Neural cell (in vitro differentiated cells): ENCODE measurements at regions not wholly inside any gene's neighbourhood (a gene's known extent, or its start where the extent isn't known, plus 50 kb on each side); places are given as distances from the start of the nearest gene placed in this dataset.

Experiments used
- H2AFZ ChIP-seq: fragments of 200-600, 300-800 bp; sonication (generic), shearing (Covaris generic); 2 replicates; pipeline ENCODE4 v1.6.0; 2014; ENCODE audit warnings: low read depth, mild to moderate bottlenecking, antibody characterized with exemption, low read length, moderate library complexity
- H3F3A ChIP-seq: fragments of 200-600 bp; shearing (Covaris generic); 2 replicates; pipeline ENCODE4 v1.6.1; 2016; ENCODE audit warnings: mild to moderate bottlenecking, moderate library complexity, mixed read lengths, antibody characterized with exemption, low read length; ENCODE audit not compliant: insufficient read depth, poor library complexity, severe bottlenecking
- H3K27ac ChIP-seq: fragments of 200-600, 300-800 bp; sonication (generic), shearing (Covaris generic); 2 replicates; pipeline ENCODE4 v1.5.1; 2014; ENCODE audit warnings: mild to moderate bottlenecking, low read length, moderate library complexity
- H3K27me3 ChIP-seq: fragments of 300-800, 200-600 bp; sonication (generic), shearing (Covaris generic); 2 replicates; pipeline ENCODE4 v1.6.0; 2014; ENCODE audit warnings: mild to moderate bottlenecking, low read depth, low read length, moderate library complexity; ENCODE audit not compliant: insufficient read depth
- H3K36me3 ChIP-seq: fragments of 300-800, 200-600 bp; sonication (generic), shearing (Covaris generic); 2 replicates; pipeline ENCODE4 v1.5.1; 2014; ENCODE audit warnings: mild to moderate bottlenecking, antibody characterized with exemption, low read length, moderate library complexity; ENCODE audit not compliant: insufficient read depth
- H3K4me2 ChIP-seq: fragments of 300-800, 200-600 bp; sonication (generic), shearing (Covaris generic); 2 replicates; pipeline ENCODE4 v1.6.0; 2014; ENCODE audit warnings: mild to moderate bottlenecking, low read length
- H3K4me3 ChIP-seq: fragments of 300-800, 200-600 bp; sonication (generic), shearing (Covaris generic); 2 replicates; pipeline ENCODE4 v1.5.1; 2014; ENCODE audit warnings: mild to moderate bottlenecking, low read length, moderate library complexity
- H3K79me2 ChIP-seq: fragments of 200-600 bp; shearing (Covaris generic); replicated peaks from 2 replicates; pipeline ENCODE4 v1.6.0; 2014; ENCODE audit warnings: mild to moderate bottlenecking, low read length, moderate library complexity; ENCODE audit not compliant: insufficient read depth
- H3K9ac ChIP-seq: fragments of 300-800, 200-600 bp; sonication (generic), shearing (Covaris generic); 2 replicates; pipeline ENCODE4 v1.6.1; 2016; ENCODE audit warnings: mild to moderate bottlenecking, low read length, mixed read lengths
- H3K9me2 ChIP-seq: fragments of 200-600 bp; shearing (Covaris generic); 2 replicates; pipeline ENCODE4 v1.6.1; 2016; ENCODE audit warnings: mild to moderate bottlenecking, low read length, mixed read lengths; ENCODE audit not compliant: insufficient read depth
- H3K9me3 ChIP-seq: fragments of 200-600, 300-800 bp; sonication (generic), shearing (Covaris generic); 2 replicates; pipeline ENCODE4 v1.6.1; 2016; ENCODE audit warnings: mild to moderate bottlenecking, mixed run types, low read length, moderate library complexity, mixed read lengths
- H4K20me1 ChIP-seq: fragments of 200-600 bp; shearing (Covaris generic); 2 replicates; pipeline ENCODE4 v1.6.1; 2016; ENCODE audit warnings: mild to moderate bottlenecking, mixed run types; ENCODE audit not compliant: insufficient read depth
- EP300 ChIP-seq: fragments of 450-650 bp; conservative IDR thresholded peaks from 2 replicates; pipeline ENCODE4 v1.6.1; 2014; ENCODE audit warnings: antibody characterized with exemption, mild to moderate bottlenecking, moderate library complexity; ENCODE audit not compliant: poor library complexity, severe bottlenecking
- EZH2 ChIP-seq: fragments of 200-600, 300-800 bp; shearing (Covaris generic), sonication (generic); IDR thresholded peaks from 2 replicates; pipeline ENCODE4 v1.6.1; 2014; ENCODE audit warnings: antibody characterized with exemption, low read length, borderline replicate concordance, mild to moderate bottlenecking; ENCODE audit not compliant: insufficient read depth, poor library complexity, severe bottlenecking
- MXI1 ChIP-seq: fragments of 450-650 bp; conservative IDR thresholded peaks from 2 replicates; pipeline ENCODE4 v1.6.1; 2014; ENCODE audit warnings: antibody characterized with exemption, mild to moderate bottlenecking; ENCODE audit not compliant: poor library complexity, severe bottlenecking
- POLR2AphosphoS5 ChIP-seq: IDR thresholded peaks from 2 replicates; pipeline ENCODE4 v1.6.1; 2012
- RAD21 ChIP-seq: fragments of 450-650 bp; conservative IDR thresholded peaks from 2 replicates; pipeline ENCODE4 v1.6.1; 2014; ENCODE audit warnings: antibody characterized with exemption, mild to moderate bottlenecking, moderate library complexity
- REST ChIP-seq: IDR thresholded peaks from 2 replicates; pipeline ENCODE4 v1.6.1; 2012; ENCODE audit warnings: borderline replicate concordance
- SMC3 ChIP-seq: fragments of 450-650 bp; conservative IDR thresholded peaks from 2 replicates; pipeline ENCODE4 v1.6.1; 2014; ENCODE audit warnings: antibody characterized with exemption, mild to moderate bottlenecking, moderate library complexity; ENCODE audit not compliant: poor library complexity
- TAF1 ChIP-seq: IDR thresholded peaks from 2 replicates; pipeline ENCODE4 v1.6.1; 2012; ENCODE audit warnings: low read depth
- TF ChIP-seq, protein P1 (sequence below): fragments of 450-650 bp; IDR thresholded peaks from 2 replicates; pipeline ENCODE4 v1.5.1; 2014; ENCODE audit warnings: antibody characterized with exemption, mild to moderate bottlenecking, moderate library complexity; ENCODE audit not compliant: poor library complexity, severe bottlenecking

- no peak overlapping the region for H2AFZ ChIP-seq
- H3K9me2 ChIP-seq = no peaks in the 10 kb centered on the region
- no peak overlapping the region for H3K9ac ChIP-seq
- no peak overlapping the region for H3K4me3 ChIP-seq
- H3K27ac ChIP-seq = no peak overlapping the region
- H4K20me1 ChIP-seq = no peaks in the 10 kb centered on the region
- H3K36me3 ChIP-seq = no peaks in the 10 kb centered on the region
- H3K27me3 ChIP-seq = no peaks in the 10 kb centered on the region
- no peaks in the 10 kb centered on the region for H3F3A ChIP-seq
- no peaks in the 10 kb centered on the region for H3K79me2 ChIP-seq
- no peak for TF ChIP-seq EZH2
- H3K9me3 ChIP-seq = no peaks in the 10 kb centered on the region
- no peak overlapping the region for H3K4me2 ChIP-seq
These were observed 109.3 kb upstream of the EYA4 start for GRCh38 chr6:133131621-133132465.

DNA sequence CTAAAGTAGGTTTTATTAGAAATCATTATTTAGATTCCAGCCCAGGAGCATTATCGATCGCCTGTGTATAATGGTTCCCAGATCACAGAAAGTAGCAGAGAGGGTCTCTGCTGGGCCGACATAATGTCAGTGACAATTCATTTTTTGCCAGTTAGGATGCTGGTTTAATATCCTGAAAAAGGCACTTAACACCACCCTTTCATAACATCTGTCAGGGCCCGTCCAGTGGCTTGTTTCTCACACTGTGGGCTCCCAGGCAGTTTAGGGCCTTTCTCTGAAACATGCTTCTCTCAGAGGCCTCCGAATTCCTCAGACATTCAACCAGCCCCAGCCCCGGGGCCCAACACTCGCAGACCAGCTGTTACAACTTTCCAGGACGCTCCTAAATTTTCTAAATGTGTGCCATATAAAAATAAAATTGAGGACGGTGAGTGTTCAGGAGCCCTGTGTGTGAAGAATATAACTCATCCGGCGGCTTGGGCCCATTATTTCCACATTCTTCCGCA, 108.6 kb upstream of the EYA4 start:
- Histone ChIP-seq H3K9me3 (no peaks in the 10 kb centered on the region), H3K79me2 (no peaks in the 10 kb centered on the region), H4K20me1 (no peaks in the 10 kb centered on the region), H3K4me3 (no peak overlapping the region), H2AFZ (no peak overlapping the region), H3F3A (no peaks in the 10 kb centered on the region), H3K9ac (no peak overlapping the region), H3K27ac (no peak overlapping the region), H3K4me2 (no peak overlapping the region), H3K9me2 (no peaks in the 10 kb centered on the region), H3K36me3 (no peaks in the 10 kb centered on the region), H3K27me3 (no peaks in the 10 kb centered on the region)
- no peak for TF ChIP-seq RAD21
- no peak for TF ChIP-seq MXI1
- no peak for TF ChIP-seq SMC3
- TF ChIP-seq POLR2AphosphoS5 = no peak
- TF ChIP-seq, protein P1, sequence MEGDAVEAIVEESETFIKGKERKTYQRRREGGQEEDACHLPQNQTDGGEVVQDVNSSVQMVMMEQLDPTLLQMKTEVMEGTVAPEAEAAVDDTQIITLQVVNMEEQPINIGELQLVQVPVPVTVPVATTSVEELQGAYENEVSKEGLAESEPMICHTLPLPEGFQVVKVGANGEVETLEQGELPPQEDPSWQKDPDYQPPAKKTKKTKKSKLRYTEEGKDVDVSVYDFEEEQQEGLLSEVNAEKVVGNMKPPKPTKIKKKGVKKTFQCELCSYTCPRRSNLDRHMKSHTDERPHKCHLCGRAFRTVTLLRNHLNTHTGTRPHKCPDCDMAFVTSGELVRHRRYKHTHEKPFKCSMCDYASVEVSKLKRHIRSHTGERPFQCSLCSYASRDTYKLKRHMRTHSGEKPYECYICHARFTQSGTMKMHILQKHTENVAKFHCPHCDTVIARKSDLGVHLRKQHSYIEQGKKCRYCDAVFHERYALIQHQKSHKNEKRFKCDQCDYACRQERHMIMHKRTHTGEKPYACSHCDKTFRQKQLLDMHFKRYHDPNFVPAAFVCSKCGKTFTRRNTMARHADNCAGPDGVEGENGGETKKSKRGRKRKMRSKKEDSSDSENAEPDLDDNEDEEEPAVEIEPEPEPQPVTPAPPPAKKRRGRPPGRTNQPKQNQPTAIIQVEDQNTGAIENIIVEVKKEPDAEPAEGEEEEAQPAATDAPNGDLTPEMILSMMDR = no peak
- no peak for TF ChIP-seq EZH2

DNA sequence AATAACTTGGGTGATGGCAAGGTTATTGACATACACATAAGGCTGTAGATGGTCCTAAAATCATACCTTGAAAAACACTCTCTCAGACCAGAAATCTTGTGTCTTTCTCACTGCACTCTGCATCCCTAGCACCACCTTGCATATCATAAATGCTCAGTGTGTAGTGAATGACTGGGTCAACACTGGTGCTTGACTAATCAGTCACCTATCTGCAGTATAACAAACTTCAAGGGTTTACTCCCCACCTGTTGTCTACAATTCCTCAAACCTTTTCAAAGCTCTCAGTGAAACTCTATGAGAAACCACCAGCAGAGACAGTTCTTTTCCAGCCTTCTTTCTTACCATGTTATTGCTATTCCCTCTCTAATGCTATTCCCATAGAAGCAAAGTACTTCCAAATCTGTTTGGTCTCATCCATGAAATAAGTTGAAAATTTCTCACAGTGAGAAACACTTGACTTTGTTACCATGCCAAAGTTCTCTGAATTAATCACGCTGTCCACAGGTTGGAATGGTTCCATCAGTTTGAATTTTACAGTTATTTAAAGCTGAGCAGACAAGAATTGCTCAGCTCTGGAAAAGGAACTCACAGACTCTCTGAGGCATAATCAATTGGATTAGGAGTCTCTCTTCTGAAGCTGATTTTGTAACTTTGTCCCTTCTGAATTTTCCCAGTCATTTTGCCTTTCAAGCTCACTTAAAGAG, 104.8 kb upstream of the EYA4 start:
- H3K4me2 ChIP-seq = no peak overlapping the region
- TF ChIP-seq MXI1 (no peak), SMC3 (no peak), POLR2AphosphoS5 (no peak), TAF1 (no peak), EP300 (no peak), RAD21 (no peak), REST (no peak), EZH2 (no peak)
- TF ChIP-seq, protein P1 = no peak
- H3K9me3 ChIP-seq = no peaks in the 10 kb centered on the region
- no peak overlapping the region for H3K27ac ChIP-seq
- H3K9me2 ChIP-seq = no peaks in the 10 kb centered on the region
- H3K4me3 ChIP-seq = no peak overlapping the region
- H2AFZ ChIP-seq = no peak overlapping the region
- H3K9ac ChIP-seq = no peak overlapping the region
- no peaks in the 10 kb centered on the region for H3K36me3 ChIP-seq
- H3F3A ChIP-seq = no peaks in the 10 kb centered on the region
- no peaks in the 10 kb centered on the region for H3K27me3 ChIP-seq
- no peaks in the 10 kb centered on the region for H3K79me2 ChIP-seq
- no peaks in the 10 kb centered on the region for H4K20me1 ChIP-seq
